RWPE2 (cell line): ENCODE measurements at regions not wholly inside any gene's neighbourhood (a gene's known extent, or its start where the extent isn't known, plus 50 kb on each side); places are given as distances from the start of the nearest gene placed in this dataset.

Experiments
- ATAC-seq: fragments of 200-7000 bp; cut with Tn5 transposase; 3 replicates; pipeline ENCODE4 v1.9.1; 2021; ENCODE audit warnings: low read depth
- DNase-seq: peaks from one replicate; pipeline ENCODE4 v3.0.0-alpha.2; 2020; ENCODE audit warnings: low spot score
- H3K27ac ChIP-seq: fragments of 450-650 bp; 2 replicates; pipeline ENCODE4 v1.5.1; 2017; ENCODE audit warnings: mild to moderate bottlenecking; ENCODE audit not compliant: poor library complexity, severe bottlenecking
- H3K27me3 ChIP-seq: fragments of 250-450 bp; sonication (Bioruptor Pico); 2 replicates; pipeline ENCODE4 v1.5.1; 2021; ENCODE audit warnings: mild to moderate bottlenecking, moderate library complexity; ENCODE audit not compliant: insufficient read depth, poor library complexity, severe bottlenecking
- H3K36me3 ChIP-seq: fragments of 250-450 bp; sonication (Bioruptor Pico); 2 replicates; pipeline ENCODE4 v1.5.1; 2020; ENCODE audit warnings: low read depth, mild to moderate bottlenecking, moderate library complexity
- H3K4me1 ChIP-seq: fragments of 250-450 bp; sonication (Bioruptor Pico); 2 replicates; pipeline ENCODE4 v1.5.1; 2021; ENCODE audit warnings: mild to moderate bottlenecking, moderate library complexity; ENCODE audit not compliant: insufficient read depth, poor library complexity, severe bottlenecking
- H3K4me3 ChIP-seq: fragments of 250-450 bp; sonication (Bioruptor Pico); 2 replicates; pipeline ENCODE4 v1.5.1; 2021; ENCODE audit warnings: mild to moderate bottlenecking, moderate library complexity; ENCODE audit not compliant: severe bottlenecking
- H3K9me3 ChIP-seq: fragments of 250-450 bp; sonication (Bioruptor Pico); 2 replicates; pipeline ENCODE4 v1.5.1; 2021; ENCODE audit warnings: mild to moderate bottlenecking, moderate library complexity; ENCODE audit not compliant: severe bottlenecking
- CTCF ChIP-seq: fragments of 450-650 bp; IDR thresholded peaks from one replicate; pipeline ENCODE4 v1.5.1; 2017; ENCODE audit warnings: mild to moderate bottlenecking, moderate library complexity; ENCODE audit not compliant: poor library complexity, severe bottlenecking

DNA sequence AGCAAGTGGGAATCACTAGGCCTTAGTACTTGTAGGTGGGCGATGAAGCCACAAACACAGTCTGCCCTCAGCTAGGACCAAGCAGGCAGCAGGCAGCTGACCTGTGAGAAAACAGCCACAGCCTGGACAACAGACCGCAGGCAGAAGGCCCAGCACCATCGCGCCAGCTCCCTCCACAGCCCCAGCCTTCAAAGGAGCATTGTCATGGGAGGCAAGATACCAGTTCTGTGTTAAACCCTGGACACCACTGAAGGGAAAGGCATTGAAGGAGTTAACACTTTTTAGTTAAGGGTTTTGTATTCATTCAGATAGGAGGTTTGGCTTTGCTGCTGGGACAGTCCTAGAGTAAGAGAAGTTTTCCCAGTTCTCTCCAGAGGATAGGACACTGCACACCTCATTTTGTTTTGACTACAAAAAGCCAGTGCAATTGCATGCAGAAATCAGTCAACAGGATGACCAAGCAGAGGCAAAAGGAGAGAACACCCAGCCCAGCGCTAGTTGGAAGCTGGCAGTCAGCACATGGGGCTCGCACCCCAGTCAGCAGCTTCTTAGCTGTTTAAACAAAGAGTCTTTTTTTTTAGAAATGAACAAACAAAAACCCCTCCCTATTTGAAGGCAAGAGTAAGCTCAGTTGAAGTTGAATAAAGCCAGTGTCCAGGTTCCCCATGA lies 286.1 kb upstream of the TPM1 start:
- Histone ChIP-seq H3K27me3 (no peaks in the 10 kb centered on the region), H3K36me3 (no peaks in the 10 kb centered on the region), H3K4me1 (peaks cover 51% of the 10 kb centered on the region), H3K9me3 (no peaks in the 10 kb centered on the region), H3K27ac (peak overlapping the region; percentile 80), H3K4me3 (no peak overlapping the region)
- DNase-seq (no peak), ATAC-seq (no peak)
- no peak for TF ChIP-seq CTCF

DNA sequence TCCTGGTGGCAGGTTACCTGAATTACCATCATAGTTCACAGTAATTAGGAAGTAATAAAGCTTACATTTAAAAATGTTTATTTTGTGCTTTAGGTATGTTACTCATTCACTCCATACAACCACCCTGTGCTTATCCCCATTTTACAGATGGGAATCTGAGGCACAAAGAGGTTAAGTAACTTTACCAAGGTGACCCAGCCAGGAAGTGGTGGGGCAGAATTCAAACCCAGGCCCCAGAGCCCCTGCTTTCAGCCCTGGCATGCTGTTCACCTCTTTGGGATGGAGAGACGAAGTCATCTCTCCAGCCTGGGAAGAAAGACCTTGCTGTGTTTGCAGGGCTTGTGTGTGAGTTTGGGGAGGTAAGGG lies 285.6 kb upstream of the TPM1 start:
- Histone ChIP-seq H3K4me3 (no peak overlapping the region), H3K27ac (peak overlapping the region; percentile 80), H3K9me3 (no peaks in the 10 kb centered on the region), H3K4me1 (peaks cover 50% of the 10 kb centered on the region), H3K36me3 (no peaks in the 10 kb centered on the region), H3K27me3 (no peaks in the 10 kb centered on the region)
- ATAC-seq, result no peak
- no peak for DNase-seq
- TF ChIP-seq CTCF, result no peak

DNA sequence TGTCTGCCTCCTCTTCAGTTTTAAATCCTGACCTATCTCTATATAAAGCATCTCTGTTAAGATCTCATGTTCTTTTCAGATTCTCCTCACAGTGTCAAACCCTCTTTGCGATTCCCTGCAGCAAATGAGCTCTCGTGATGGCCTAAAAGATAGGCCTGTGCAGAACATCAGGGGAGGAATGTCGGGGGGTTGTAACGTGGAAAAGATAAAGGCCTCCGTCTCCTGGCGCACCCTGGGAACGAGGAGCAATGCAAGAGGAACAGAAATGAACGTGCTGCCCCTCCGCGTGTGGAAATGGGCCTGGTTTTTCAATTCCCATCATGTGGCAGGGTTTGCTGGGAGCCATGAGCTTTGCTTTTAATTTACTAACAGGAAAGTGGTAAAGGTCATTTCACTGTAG lies 285.0 kb upstream of the TPM1 start:
- Histone ChIP-seq H3K9me3 (no peaks in the 10 kb centered on the region), H3K27me3 (no peaks in the 10 kb centered on the region), H3K4me1 (peaks cover 45% of the 10 kb centered on the region), H3K4me3 (no peak overlapping the region), H3K27ac (peak overlapping the region; percentile 80), H3K36me3 (no peaks in the 10 kb centered on the region)
- DNase-seq (no peak), ATAC-seq (no peak)
- TF ChIP-seq CTCF, result no peak

DNA sequence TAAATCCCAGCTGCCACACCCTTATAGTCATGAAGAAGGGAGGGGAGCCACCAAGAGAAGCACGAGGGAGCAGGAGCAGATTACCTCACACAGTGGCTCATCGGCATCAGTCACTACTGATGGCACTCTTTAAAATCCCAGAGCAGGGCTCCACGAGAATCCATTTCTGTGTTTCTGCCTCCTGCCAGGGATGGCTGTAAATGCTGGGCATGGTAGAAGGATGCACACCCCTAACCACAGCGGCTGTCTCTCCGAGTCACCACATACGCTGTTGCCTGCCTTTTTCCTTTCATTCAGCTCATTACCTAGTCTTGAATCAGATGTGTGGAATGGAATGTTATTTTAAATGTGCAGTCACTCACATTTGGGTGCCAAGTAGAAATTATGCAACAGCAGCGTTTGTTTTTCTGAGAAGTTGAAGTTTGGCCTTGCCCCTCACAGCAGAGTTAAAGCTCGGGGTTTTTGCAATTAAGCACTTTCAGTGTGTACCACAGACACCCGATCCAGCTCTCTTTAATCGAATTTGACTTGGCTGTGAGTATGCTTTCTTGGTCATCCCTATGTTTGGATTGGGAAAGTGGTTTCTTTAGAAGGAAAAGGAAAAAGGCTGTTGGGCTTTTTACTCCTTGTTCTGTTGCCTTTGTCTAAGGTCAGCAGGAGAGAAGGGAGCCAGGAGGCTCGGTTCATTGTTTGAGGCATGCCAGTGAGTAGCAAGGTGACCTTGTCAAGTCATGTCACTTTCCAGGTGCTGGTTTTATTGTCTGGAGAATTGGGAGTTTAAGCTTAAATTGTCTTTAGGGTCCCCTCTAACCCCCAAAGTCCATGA lies 284.2 kb upstream of the TPM1 start:
- peaks cover 37% of the 10 kb centered on the region for H3K4me1 ChIP-seq
- H3K9me3 ChIP-seq, result no peaks in the 10 kb centered on the region
- H3K27ac ChIP-seq, result peak overlapping the region; percentile 80
- ATAC-seq, result peak; percentile 92
- H3K36me3 ChIP-seq, result no peaks in the 10 kb centered on the region
- no peaks in the 10 kb centered on the region for H3K27me3 ChIP-seq
- no peak for TF ChIP-seq CTCF
- DNase-seq, result peak; percentile 86
- H3K4me3 ChIP-seq, result no peak overlapping the region

- peak overlapping the region; percentile 80 for H3K27ac ChIP-seq
Measured at GRCh38 chr15:62758952-62759349, 283.6 kb upstream of the TPM1 start.

More at GRCh38 chr15:62758952-62759349, 283.6 kb upstream of the TPM1 start:
- H3K9me3 ChIP-seq, result no peaks in the 10 kb centered on the region
- DNase-seq, result no peak
- ATAC-seq, result no peak
- H3K36me3 ChIP-seq, result no peaks in the 10 kb centered on the region
- peaks cover 31% of the 10 kb centered on the region for H3K4me1 ChIP-seq
- H3K27me3 ChIP-seq, result no peaks in the 10 kb centered on the region
- TF ChIP-seq CTCF, result no peak
- H3K4me3 ChIP-seq, result no peak overlapping the region
